ENCODE measurements at regions not wholly inside any gene's neighbourhood (a gene's known extent, or its start where the extent isn't known, plus 50 kb on each side); places are given as distances from the start of the nearest gene placed in this dataset.

- TF ChIP-seq CTCF (IDR thresholded peaks at IDR 0.05) (no peak), POLR2A (IDR thresholded peaks at IDR 0.05) (no peak)
These were observed 311.1 kb upstream of the MAF start for GRCh38 chr16:79911660-79912059.
